KMS-11 (cell line): ENCODE measurements at regions not wholly inside any gene's neighbourhood (a gene's known extent, or its start where the extent isn't known, plus 50 kb on each side); places are given as distances from the start of the nearest gene placed in this dataset.

Source experiments
- H2AFZ ChIP-seq: fragments of 200-600 bp; sonication (generic); 2 replicates; pipeline ENCODE4 v1.6.1; 2016; ENCODE audit warnings: antibody characterized with exemption, mixed run types, low read depth
- H3K27ac ChIP-seq: fragments of 200-600 bp; sonication (generic); 2 replicates; pipeline ENCODE4 v1.6.1; 2016; ENCODE audit warnings: mild to moderate bottlenecking, mixed run types
- H3K27me3 ChIP-seq: fragments of 200-600 bp; sonication (generic); 2 replicates; pipeline ENCODE4 v1.6.1; 2017; ENCODE audit warnings: mild to moderate bottlenecking, low read depth, mixed run types, moderate library complexity; ENCODE audit not compliant: insufficient read depth
- H3K36me3 ChIP-seq: fragments of 200-600 bp; sonication (generic); 2 replicates; pipeline ENCODE4 v1.6.1; 2017; ENCODE audit warnings: mild to moderate bottlenecking, mixed run types; ENCODE audit not compliant: insufficient read depth
- H3K4me1 ChIP-seq: fragments of 200-600 bp; sonication (generic); 2 replicates; pipeline ENCODE4 v1.6.1; 2016; ENCODE audit warnings: mild to moderate bottlenecking, low read depth, mixed run types; ENCODE audit not compliant: poor library complexity, severe bottlenecking
- H3K4me2 ChIP-seq: fragments of 200-600 bp; sonication (generic); 2 replicates; pipeline ENCODE4 v1.7.0; 2016; ENCODE audit warnings: mild to moderate bottlenecking, mixed run types
- H3K4me3 ChIP-seq: fragments of 200-600 bp; sonication (generic); IDR thresholded peaks from 2 replicates; pipeline ENCODE4 v1.6.1; 2017; ENCODE audit warnings: low read depth, low read length, mixed read lengths; ENCODE audit not compliant: insufficient read depth
- H3K79me2 ChIP-seq: fragments of 200-600 bp; sonication (generic); 2 replicates; pipeline ENCODE4 v1.6.1; 2016; ENCODE audit warnings: low read depth, mixed run types; ENCODE audit not compliant: insufficient read depth
- H3K9ac ChIP-seq: fragments of 200-600 bp; sonication (generic); 2 replicates; pipeline ENCODE4 v1.6.1; 2016; ENCODE audit warnings: mild to moderate bottlenecking, mixed run types
- H4K20me1 ChIP-seq: fragments of 200-600 bp; sonication (generic); 2 replicates; pipeline ENCODE4 v1.6.1; 2016; ENCODE audit warnings: mild to moderate bottlenecking, mixed run types; ENCODE audit not compliant: insufficient read depth
- TF ChIP-seq, protein P1 (sequence below): fragments of 200-600 bp; sonication (generic); conservative IDR thresholded peaks from 2 replicates; pipeline ENCODE4 v1.6.1; 2017; ENCODE audit warnings: low read depth, mild to moderate bottlenecking, antibody characterized with exemption, low read length, moderate library complexity, mixed read lengths

DNA sequence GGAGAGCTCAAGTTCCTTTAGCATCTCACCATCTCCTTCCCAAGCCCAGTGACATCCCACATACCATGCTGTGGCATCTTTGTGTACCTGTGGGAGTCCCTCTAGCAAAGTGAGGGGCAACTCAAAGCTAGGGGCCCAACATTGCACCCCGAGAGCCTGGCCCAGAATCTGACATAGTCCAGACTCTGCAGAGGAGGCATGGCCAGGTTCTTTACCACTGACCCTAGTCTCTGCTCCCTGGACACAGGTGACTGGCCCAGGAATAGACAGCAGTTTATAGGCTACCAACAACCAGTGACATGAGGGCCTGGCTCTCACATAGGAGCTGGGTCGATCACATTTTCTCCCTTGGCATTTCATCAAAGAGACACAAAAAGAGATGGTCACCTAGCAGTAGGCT lies 444.0 kb upstream of the ZMIZ1 start:
- Histone ChIP-seq H3K36me3 (no peaks in the 10 kb centered on the region), H3K27me3 (no peaks in the 10 kb centered on the region), H4K20me1 (no peaks in the 10 kb centered on the region), H3K4me2 (no peak overlapping the region), H3K27ac (no peak overlapping the region), H3K4me1 (no peaks in the 10 kb centered on the region), H3K79me2 (no peaks in the 10 kb centered on the region), H2AFZ (no peak overlapping the region), H3K9ac (no peak overlapping the region), H3K4me3 (no peak overlapping the region)
- TF ChIP-seq, protein P1, sequence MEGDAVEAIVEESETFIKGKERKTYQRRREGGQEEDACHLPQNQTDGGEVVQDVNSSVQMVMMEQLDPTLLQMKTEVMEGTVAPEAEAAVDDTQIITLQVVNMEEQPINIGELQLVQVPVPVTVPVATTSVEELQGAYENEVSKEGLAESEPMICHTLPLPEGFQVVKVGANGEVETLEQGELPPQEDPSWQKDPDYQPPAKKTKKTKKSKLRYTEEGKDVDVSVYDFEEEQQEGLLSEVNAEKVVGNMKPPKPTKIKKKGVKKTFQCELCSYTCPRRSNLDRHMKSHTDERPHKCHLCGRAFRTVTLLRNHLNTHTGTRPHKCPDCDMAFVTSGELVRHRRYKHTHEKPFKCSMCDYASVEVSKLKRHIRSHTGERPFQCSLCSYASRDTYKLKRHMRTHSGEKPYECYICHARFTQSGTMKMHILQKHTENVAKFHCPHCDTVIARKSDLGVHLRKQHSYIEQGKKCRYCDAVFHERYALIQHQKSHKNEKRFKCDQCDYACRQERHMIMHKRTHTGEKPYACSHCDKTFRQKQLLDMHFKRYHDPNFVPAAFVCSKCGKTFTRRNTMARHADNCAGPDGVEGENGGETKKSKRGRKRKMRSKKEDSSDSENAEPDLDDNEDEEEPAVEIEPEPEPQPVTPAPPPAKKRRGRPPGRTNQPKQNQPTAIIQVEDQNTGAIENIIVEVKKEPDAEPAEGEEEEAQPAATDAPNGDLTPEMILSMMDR, result no peak

- H3K4me1 ChIP-seq, result no peaks in the 10 kb centered on the region
- H3K4me3 ChIP-seq, result no peak overlapping the region
- H2AFZ ChIP-seq, result no peak overlapping the region
- no peak overlapping the region for H3K4me2 ChIP-seq
- TF ChIP-seq, protein P1, result no peak
- H3K36me3 ChIP-seq, result no peaks in the 10 kb centered on the region
- no peaks in the 10 kb centered on the region for H4K20me1 ChIP-seq
- no peaks in the 10 kb centered on the region for H3K79me2 ChIP-seq
- H3K27me3 ChIP-seq, result no peaks in the 10 kb centered on the region
- no peak overlapping the region for H3K9ac ChIP-seq
- no peak overlapping the region for H3K27ac ChIP-seq
Measured at GRCh38 chr10:78626471-78626870, 442.3 kb upstream of the ZMIZ1 start.

- TF ChIP-seq, protein P1, result no peak
- Histone ChIP-seq H3K79me2 (no peaks in the 10 kb centered on the region), H3K4me2 (no peak overlapping the region), H3K4me1 (no peaks in the 10 kb centered on the region), H3K27me3 (no peaks in the 10 kb centered on the region), H3K9ac (no peak overlapping the region), H3K27ac (no peak overlapping the region), H3K36me3 (no peaks in the 10 kb centered on the region), H3K4me3 (no peak overlapping the region), H4K20me1 (no peaks in the 10 kb centered on the region), H2AFZ (no peak overlapping the region)
Measured at GRCh38 chr10:78627254-78627795, 441.4 kb upstream of the ZMIZ1 start.

DNA sequence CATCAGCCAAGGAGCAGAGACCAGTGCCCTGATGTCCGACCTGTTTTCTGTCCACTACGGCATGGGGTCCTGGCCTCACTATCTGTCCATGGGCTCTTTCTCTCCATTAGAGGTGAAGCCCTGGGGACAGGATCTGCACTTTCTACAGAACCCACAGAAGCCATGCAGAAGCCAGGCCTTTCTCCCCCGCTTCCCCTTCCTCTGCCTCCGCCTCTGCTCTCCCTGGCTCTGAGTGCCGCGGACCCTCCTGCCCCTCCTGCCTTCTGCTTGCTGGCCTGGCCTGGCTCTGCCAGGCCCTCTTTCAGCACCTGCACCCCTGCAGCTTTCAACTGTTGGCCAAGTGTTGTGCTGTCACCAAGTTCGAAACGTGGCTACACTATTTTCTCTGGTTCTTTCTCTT lies 439.8 kb upstream of the ZMIZ1 start:
- H3K27ac ChIP-seq, result no peak overlapping the region
- H2AFZ ChIP-seq, result no peak overlapping the region
- TF ChIP-seq, protein P1, result no peak
- no peaks in the 10 kb centered on the region for H3K36me3 ChIP-seq
- no peaks in the 10 kb centered on the region for H3K27me3 ChIP-seq
- H3K4me2 ChIP-seq, result no peak overlapping the region
- no peak overlapping the region for H3K4me3 ChIP-seq
- no peaks in the 10 kb centered on the region for H3K4me1 ChIP-seq
- H3K9ac ChIP-seq, result no peak overlapping the region
- H3K79me2 ChIP-seq, result no peaks in the 10 kb centered on the region
- no peaks in the 10 kb centered on the region for H4K20me1 ChIP-seq
